Stimulated activated CD4-positive, alpha-beta T cell treated with anti-CD3 and anti-CD28 coated beads, Interleukin-4, amount 100 ng/mL, for 1 hour (primary cell): ENCODE measurements at regions not wholly inside any gene's neighbourhood (a gene's known extent, or its start where the extent isn't known, plus 50 kb on each side); places are given as distances from the start of the nearest gene placed in this dataset.

ENCODE experiments used
- DNase-seq: peaks from one replicate; pipeline ENCODE4 v3.0.0-alpha.2; 2020

GRCh38 chr20:22866812-22867341, 168.2 kb upstream of the SSTR4 start:
- no peak for DNase-seq

DNA sequence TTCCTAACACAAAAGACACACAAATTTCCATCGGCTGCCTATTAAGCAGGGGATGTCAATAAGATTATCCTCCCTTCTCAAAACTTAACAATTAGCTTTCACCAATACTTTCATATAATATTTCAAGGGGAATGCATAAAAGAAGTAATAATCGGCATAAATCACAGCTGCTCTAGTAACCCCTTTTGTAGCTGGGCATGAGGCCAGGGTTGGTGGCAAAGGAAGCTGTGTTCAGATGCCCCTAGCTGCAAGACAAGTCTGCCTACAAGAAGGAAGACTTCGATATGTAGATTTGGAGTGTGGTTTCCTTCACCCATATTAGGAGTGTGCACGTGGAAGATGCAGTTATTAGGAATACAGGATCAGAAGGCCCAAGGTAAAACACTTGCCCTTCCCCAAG, 156.9 kb upstream of the SSTR4 start:
- DNase-seq, result no peak

- no peak for DNase-seq
Observed at GRCh38 chr20:22880277-22880676, 154.8 kb upstream of the SSTR4 start.

DNA sequence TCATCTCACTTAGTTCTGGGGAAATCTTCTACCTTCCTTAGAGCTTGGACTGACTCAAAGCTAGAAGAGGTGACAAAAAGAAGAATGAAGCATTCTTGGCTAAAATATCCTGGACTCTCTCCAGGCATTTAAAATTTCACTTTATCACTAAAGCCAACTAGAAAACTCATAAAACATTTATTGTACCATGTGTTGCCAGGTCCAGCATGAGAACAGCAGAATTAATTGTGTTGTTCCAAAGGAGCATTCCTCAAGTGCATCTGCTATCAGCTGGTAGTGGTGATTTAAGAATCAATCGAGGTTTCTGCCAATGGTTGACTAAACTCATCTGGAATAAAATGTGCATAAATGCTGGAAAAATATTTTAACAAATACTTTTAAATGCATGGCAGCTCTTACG, 147.3 kb upstream of the SSTR4 start:
- DNase-seq, result no peak

DNA sequence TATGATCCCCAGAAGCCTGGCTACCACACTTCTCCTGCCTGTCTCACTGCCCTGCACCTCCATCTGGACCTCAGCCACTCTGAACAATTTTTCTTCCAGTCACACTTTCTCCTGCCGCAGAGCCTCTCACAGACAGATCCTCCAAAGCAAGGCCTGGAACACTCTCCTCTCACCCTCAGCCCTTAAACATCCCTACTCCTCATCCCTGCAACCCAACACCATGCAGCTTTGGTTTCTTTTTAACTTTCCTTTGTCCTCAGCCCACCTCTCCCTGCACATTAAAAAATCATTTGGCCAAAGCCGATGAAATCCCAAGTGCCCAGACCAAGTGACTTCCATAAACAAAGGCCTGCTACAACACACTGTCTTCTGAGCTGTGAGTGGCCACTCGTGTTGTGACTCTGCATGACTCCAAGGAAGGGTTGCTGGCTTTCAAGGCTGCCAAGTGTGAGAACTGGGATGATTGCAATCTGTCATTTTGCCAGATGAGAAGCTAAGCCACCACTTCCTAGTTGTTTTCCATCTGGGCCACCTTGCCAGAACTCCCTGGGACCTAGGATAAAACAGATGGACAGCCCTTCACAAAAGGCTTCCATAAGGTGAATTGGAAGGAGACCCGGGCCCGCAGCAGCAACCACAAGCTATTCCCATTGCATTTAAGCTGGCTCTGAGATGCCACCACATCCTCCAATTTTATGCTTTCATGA, 144.4 kb upstream of the SSTR4 start:
- DNase-seq, result no peak

- DNase-seq, result no peak
Observed at GRCh38 chr20:22901164-22901563, 133.9 kb upstream of the SSTR4 start.

- DNase-seq, result no peak
Observed at GRCh38 chr20:22901921-22902320, 133.2 kb upstream of the SSTR4 start.

- no peak for DNase-seq
Observed at GRCh38 chr20:22904386-22904785, 130.7 kb upstream of the SSTR4 start.

- DNase-seq, result no peak
Observed at GRCh38 chr20:22904905-22905304, 130.2 kb upstream of the SSTR4 start.

DNA sequence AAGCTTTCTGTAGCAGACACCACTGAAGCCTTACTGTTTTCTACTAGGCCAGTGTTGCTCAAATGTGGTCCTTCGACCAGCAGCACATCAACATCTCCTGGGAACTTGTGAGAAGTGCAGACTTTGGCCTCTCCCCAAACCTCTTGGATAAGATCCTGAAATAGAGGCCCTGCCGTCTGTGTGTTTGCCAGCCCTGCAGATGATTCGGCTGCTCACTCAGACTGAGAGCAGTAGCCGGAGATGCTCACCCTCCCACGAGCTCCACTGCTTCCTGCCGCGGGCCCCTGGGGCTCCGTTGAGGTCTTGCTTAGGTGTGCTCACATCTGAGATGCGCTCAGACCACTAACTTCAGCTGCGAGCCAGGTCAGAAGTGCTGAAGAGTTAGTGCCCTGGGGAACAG, 129.5 kb upstream of the SSTR4 start:
- DNase-seq, result no peak

- no peak for DNase-seq
Observed at GRCh38 chr20:22908437-22908836, 126.7 kb upstream of the SSTR4 start.

- DNase-seq, result no peak
Observed at GRCh38 chr20:22908944-22909343, 126.2 kb upstream of the SSTR4 start.

DNA sequence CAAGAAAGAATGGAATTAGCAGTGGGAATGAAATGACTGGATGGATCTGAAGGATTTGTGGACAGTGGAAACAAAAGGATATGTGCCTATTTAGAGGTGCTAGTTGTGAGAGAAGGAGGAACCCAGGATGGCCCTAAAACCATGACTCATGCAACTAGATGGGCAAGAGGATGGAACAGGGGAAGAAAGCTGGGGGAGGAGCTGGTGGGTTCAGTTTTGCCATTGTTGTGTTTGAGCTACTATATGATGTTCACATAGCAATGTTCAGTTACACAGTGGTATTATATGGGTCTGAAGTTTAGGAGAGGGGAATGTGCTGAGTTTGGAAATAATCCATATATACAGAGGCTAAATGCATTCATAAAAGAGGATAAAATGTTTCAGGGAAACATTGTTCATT, 125.7 kb upstream of the SSTR4 start:
- no peak for DNase-seq

DNA sequence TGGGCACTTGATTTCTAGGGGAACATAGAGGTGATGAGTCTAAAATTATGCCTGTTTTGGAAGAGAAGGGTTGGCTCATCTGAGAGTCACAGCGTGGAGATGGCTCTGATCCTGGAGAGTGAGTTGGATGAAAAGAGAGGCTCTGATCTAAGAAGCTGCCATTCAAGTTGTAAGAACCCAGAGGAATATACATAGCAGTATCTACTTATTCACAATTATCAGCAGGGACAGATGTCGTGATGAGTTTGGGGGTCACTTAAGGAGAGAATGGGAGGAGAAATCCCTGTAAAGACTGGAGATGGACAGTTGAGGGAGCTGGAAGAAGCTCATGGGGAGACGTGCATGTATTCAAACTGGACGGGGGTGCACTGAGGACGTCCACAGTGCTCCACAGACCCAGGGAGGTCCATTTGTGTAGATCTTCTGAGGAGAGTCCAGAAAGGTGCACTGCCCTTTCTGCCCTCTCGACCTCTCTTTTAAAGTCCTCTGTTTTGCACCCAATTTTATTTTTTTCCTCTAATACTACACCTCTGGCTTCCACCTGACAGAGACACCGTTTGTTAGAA, 124.7 kb upstream of the SSTR4 start:
- DNase-seq, result no peak

- DNase-seq, result no peak
Observed at GRCh38 chr20:22914291-22914690, 120.8 kb upstream of the SSTR4 start.

DNA sequence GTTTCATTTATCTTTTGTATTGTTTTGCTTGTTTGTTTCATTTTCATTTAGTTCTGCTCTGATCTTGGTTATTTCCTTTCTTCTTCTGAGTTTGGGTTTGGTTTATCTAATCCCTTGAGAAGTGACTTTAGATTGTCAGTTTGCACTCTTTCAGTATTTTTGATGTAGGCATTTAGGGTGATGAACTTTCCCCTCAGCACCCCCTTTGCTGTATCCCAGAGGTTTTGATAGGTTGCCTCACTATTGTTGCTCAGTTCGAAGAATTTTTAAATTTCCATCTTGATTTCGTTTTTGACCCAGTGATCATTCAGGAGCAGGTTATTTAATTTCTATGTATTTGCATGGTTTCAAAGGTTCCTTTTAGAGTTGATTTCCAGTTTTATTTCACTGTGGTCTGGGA, 119.6 kb upstream of the SSTR4 start:
- no peak for DNase-seq

- DNase-seq, result no peak
Observed at GRCh38 chr20:22916021-22916842, 118.9 kb upstream of the SSTR4 start.

DNA sequence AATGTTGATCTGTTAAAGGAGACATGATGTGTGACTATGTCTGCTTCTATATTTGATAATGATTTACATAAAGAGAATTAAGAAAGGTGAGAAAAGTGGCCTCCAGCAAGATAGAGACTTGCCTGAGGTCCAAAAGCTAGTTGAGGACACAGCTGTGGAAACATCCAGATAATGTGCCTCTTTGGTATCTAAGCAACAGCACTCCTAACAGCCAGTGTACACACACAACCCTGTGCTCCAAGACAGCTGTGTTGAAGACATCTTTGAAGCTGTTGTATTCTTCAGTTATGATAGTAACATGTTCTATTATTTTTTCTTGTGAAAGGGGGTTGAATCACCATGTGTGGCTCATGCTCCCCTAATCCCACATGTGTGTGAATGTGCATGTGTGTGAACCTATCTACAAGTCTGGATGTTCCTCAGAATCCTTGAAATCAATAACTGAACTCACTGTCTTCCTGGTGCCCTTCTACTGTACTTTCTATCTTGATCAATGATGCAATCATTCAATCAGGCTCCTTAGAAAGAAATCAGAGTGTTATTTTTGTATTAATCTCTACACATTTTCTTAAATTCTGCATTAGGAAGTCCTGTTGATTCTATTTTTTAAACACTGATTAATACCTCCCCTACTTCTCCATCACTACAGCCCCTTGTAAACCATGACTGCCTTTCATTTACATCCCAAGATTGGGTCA, 116.7 kb upstream of the SSTR4 start:
- no peak for DNase-seq

DNA sequence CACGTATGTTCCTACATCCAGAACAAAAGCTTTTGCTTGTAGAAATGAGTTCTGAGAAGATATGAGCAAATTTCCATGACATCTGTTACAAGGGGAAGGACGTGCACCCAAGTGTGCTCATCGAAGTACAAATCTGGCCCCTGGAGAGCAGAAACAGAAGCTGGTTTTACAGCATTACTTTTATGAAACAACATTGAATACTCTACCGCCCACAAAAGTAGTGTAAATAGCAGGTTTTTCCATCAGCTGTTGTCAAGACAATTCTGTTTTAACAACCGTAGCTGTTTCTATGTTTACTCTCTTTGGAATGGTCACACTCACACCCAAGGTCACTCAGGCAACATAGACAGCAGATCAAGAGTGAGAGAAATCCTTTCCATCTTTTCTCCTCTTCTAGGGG, 114.2 kb upstream of the SSTR4 start:
- no peak for DNase-seq

DNA sequence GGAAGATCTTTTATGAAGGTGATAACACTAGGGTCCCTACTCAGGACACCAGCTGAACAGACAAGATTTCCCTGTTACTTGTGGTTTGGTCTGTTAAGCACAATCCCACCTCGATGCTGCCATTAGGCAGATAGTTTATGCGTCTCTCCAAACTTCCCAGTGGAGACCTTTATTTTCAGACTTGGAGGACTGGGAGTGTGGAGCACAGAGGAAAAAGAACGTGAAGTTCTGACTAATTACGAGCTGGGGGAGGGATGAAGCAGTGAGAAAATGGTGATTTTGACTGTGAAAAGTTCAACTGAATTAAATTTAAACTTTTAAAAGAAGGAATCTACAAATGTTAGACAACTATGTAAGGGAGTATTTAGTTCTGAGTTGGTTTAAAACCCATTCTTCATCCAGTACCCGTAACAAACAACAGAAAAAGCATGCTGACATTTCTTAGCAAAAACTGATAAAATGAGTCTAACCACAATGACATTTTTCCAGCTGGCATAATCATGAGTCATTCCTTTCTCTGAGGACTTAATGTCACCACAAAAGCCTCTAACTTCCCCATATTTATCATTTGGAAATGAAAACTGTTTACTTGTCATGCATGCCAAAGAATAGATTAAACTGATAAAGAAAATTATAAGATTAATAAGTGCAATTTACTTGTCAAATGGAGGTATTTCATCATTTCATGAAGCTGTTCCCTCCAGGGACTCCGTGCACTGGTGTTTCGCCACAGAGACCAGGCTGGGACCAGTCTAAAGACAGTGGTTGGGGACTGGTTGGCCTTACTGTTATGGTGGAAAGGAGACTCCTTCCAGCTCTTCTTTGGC, 113.3 kb upstream of the SSTR4 start:
- DNase-seq, result no peak

DNA sequence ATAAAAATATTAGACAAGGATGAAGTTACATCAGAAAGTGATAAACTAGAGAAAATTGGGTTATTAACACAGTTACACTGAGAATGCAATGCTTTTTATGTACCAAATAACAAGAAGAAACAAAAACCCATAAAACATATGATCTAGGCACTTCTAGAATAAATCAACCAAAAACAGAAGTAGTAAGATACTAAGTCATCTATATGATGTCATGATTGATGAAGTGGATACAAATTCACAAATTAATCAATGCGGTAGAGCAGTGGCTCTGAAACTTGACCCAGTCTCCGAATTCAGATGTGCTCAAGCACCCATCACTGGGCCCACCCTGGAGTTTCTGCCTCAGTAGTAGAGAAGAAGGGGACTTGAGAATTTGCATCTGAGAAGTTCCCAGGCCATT, 112.1 kb upstream of the SSTR4 start:
- no peak for DNase-seq

- no peak for DNase-seq
Observed at GRCh38 chr20:22924046-22924737, 110.9 kb upstream of the SSTR4 start.
